Activated CD8-positive, alpha-beta memory T cell treated with anti-CD3 and anti-CD28 coated beads, Interleukin-2, amount 10 ng/mL, durations not matched to agents 7 days and 5 days (primary cell): ENCODE measurements at regions not wholly inside any gene's neighbourhood (a gene's known extent, or its start where the extent isn't known, plus 50 kb on each side); places are given as distances from the start of the nearest gene placed in this dataset.
"Not testable (repeated sequence)": the region's sequence is repeated elsewhere in the genome, so short reads cannot be mapped to it uniquely, and the experiment has no call there.

Source experiments
- ATAC-seq: fragments of 150-1000 bp; cut with Tn5 transposase; one replicate; pipeline ENCODE4 v1.10.0; 2021; ENCODE audit warnings: moderate library complexity
- CTCF ChIA-PET: fragments of 350-600 bp; sonication (Branson Sonifier 250); formaldehyde crosslinking; loops from one replicate; lab custom pipeline; 2021; ENCODE audit warnings: antibody characterized with exemption; lab: Charles Lee
- DNase-seq: peaks from one replicate; pipeline ENCODE4 v3.0.0-alpha.2; 2020
- H3K27ac Mint-ChIP-seq: one replicate; pipeline ENCODE4 v1.8.0; 2021; ENCODE audit warnings: mild to moderate bottlenecking, mixed read lengths
- H3K27me3 Mint-ChIP-seq: one replicate; pipeline ENCODE4 v1.8.0; 2021; ENCODE audit warnings: mixed read lengths
- H3K36me3 Mint-ChIP-seq: one replicate; pipeline ENCODE4 v1.8.0; 2021; ENCODE audit warnings: mild to moderate bottlenecking, mixed read lengths
- H3K4me1 Mint-ChIP-seq: one replicate; pipeline ENCODE4 v1.8.0; 2021; ENCODE audit warnings: mixed read lengths
- H3K4me3 Mint-ChIP-seq: one replicate; pipeline ENCODE4 v1.8.0; 2021; ENCODE audit warnings: mild to moderate bottlenecking, moderate library complexity, mixed read lengths
- H3K9me3 Mint-ChIP-seq: one replicate; pipeline ENCODE4 v1.8.0; 2022; ENCODE audit warnings: low read depth, mixed read lengths

- H3K4me3 Mint-ChIP-seq = no peak overlapping the region
- CTCF ChIA-PET = no interaction called here
- peaks cover 2% of the 10 kb centered on the region for H3K27me3 Mint-ChIP-seq
- DNase-seq (no peak), ATAC-seq (no peak)
- H3K9me3 Mint-ChIP-seq = peaks cover 6% of the 10 kb centered on the region
- peaks cover 2% of the 10 kb centered on the region for H3K4me1 Mint-ChIP-seq
- no peak overlapping the region for H3K27ac Mint-ChIP-seq
- H3K36me3 Mint-ChIP-seq = no peaks in the 10 kb centered on the region
These were observed 137.9 kb upstream of the HS3ST4 start for GRCh38 chr16:25553711-25554436.

GRCh38 chr16:25550647-25551046 lies 141.1 kb upstream of the HS3ST4 start:
- Mint-ChIP-seq H3K36me3 (no peaks in the 10 kb centered on the region), H3K4me3 (no peak overlapping the region), H3K9me3 (peaks cover 2% of the 10 kb centered on the region), H3K27ac (no peak overlapping the region), H3K27me3 (no peaks in the 10 kb centered on the region), H3K4me1 (peaks cover 2% of the 10 kb centered on the region)
- CTCF ChIA-PET = no interaction called here
- DNase-seq (no peak), ATAC-seq (no peak)

- no peaks in the 10 kb centered on the region for H3K4me1 Mint-ChIP-seq
- no peaks in the 10 kb centered on the region for H3K36me3 Mint-ChIP-seq
- CTCF ChIA-PET = no interaction called here
- no peak for DNase-seq
- no peak overlapping the region for H3K4me3 Mint-ChIP-seq
- no peaks in the 10 kb centered on the region for H3K9me3 Mint-ChIP-seq
- H3K27me3 Mint-ChIP-seq = no peaks in the 10 kb centered on the region
- ATAC-seq = no peak
- H3K27ac Mint-ChIP-seq = no peak overlapping the region
These were observed 145.0 kb upstream of the HS3ST4 start for GRCh38 chr16:25546791-25547190.

GRCh38 chr16:25544294-25544693 lies 147.5 kb upstream of the HS3ST4 start:
- no peaks in the 10 kb centered on the region for H3K9me3 Mint-ChIP-seq
- CTCF ChIA-PET = no interaction called here
- H3K27ac Mint-ChIP-seq = no peak overlapping the region
- no peak overlapping the region for H3K4me3 Mint-ChIP-seq
- ATAC-seq (no peak), DNase-seq (no peak)
- no peaks in the 10 kb centered on the region for H3K4me1 Mint-ChIP-seq
- no peaks in the 10 kb centered on the region for H3K36me3 Mint-ChIP-seq
- no peaks in the 10 kb centered on the region for H3K27me3 Mint-ChIP-seq

- DNase-seq = no peak
- Mint-ChIP-seq H3K36me3 (no peaks in the 10 kb centered on the region), H3K4me1 (no peaks in the 10 kb centered on the region), H3K27me3 (no peaks in the 10 kb centered on the region), H3K4me3 (no peak overlapping the region), H3K9me3 (no peaks in the 10 kb centered on the region), H3K27ac (no peak overlapping the region)
- no peak for ATAC-seq
- CTCF ChIA-PET = no interaction called here
These were observed 149.5 kb upstream of the HS3ST4 start for GRCh38 chr16:25542306-25542705.

- H3K27ac Mint-ChIP-seq, H3K36me3 Mint-ChIP-seq, ATAC-seq, H3K4me1 Mint-ChIP-seq, H3K4me3 Mint-ChIP-seq, CTCF ChIA-PET, H3K27me3 Mint-ChIP-seq, DNase-seq, H3K9me3 Mint-ChIP-seq: not testable (repeated sequence)
These were observed 152.0 kb upstream of the HS3ST4 start for GRCh38 chr16:25539767-25540166.

GRCh38 chr16:25523183-25523582 lies 168.6 kb upstream of the HS3ST4 start:
- no peak for ATAC-seq
- CTCF ChIA-PET = no interaction called here
- Mint-ChIP-seq H3K27me3 (peaks cover 2% of the 10 kb centered on the region), H3K9me3 (no peaks in the 10 kb centered on the region), H3K36me3 (no peaks in the 10 kb centered on the region), H3K27ac (no peak overlapping the region), H3K4me1 (no peaks in the 10 kb centered on the region), H3K4me3 (no peak overlapping the region)
- DNase-seq = no peak

- Mint-ChIP-seq H3K4me3 (no peak overlapping the region), H3K27me3 (peaks cover 3% of the 10 kb centered on the region), H3K36me3 (no peaks in the 10 kb centered on the region), H3K27ac (no peak overlapping the region), H3K9me3 (no peaks in the 10 kb centered on the region), H3K4me1 (no peaks in the 10 kb centered on the region)
- DNase-seq (no peak), ATAC-seq (no peak)
- CTCF ChIA-PET = no interaction called here
These were observed 179.7 kb upstream of the HS3ST4 start for GRCh38 chr16:25512041-25512440.

- H3K4me3 Mint-ChIP-seq = no peak overlapping the region
- no peak for DNase-seq
- no peaks in the 10 kb centered on the region for H3K9me3 Mint-ChIP-seq
- no peak for ATAC-seq
- CTCF ChIA-PET = no interaction called here
- H3K27me3 Mint-ChIP-seq = peaks cover 3% of the 10 kb centered on the region
- no peaks in the 10 kb centered on the region for H3K36me3 Mint-ChIP-seq
- H3K4me1 Mint-ChIP-seq = no peaks in the 10 kb centered on the region
- no peak overlapping the region for H3K27ac Mint-ChIP-seq
These were observed 182.3 kb upstream of the HS3ST4 start for GRCh38 chr16:25509456-25509855.

- DNase-seq = no peak
- Mint-ChIP-seq H3K9me3 (no peaks in the 10 kb centered on the region), H3K27me3 (peaks cover 2% of the 10 kb centered on the region), H3K36me3 (no peaks in the 10 kb centered on the region), H3K4me1 (no peaks in the 10 kb centered on the region), H3K4me3 (no peak overlapping the region), H3K27ac (no peak overlapping the region)
- ATAC-seq = no peak
- CTCF ChIA-PET = no interaction called here
These were observed 190.1 kb upstream of the HS3ST4 start for GRCh38 chr16:25501530-25502255.

- ATAC-seq = no peak
- Mint-ChIP-seq H3K4me1 (no peaks in the 10 kb centered on the region), H3K4me3 (no peak overlapping the region), H3K27me3 (no peaks in the 10 kb centered on the region), H3K9me3 (no peaks in the 10 kb centered on the region), H3K36me3 (no peaks in the 10 kb centered on the region), H3K27ac (no peak overlapping the region)
- CTCF ChIA-PET = no interaction called here
- DNase-seq = no peak
These were observed 197.5 kb upstream of the HS3ST4 start for GRCh38 chr16:25494292-25494691.

- H3K4me3 Mint-ChIP-seq = no peak overlapping the region
- no peak overlapping the region for H3K27ac Mint-ChIP-seq
- CTCF ChIA-PET = no interaction called here
- ATAC-seq = no peak
- H3K9me3 Mint-ChIP-seq = no peaks in the 10 kb centered on the region
- no peak for DNase-seq
- H3K36me3 Mint-ChIP-seq = no peaks in the 10 kb centered on the region
- H3K4me1 Mint-ChIP-seq = no peaks in the 10 kb centered on the region
- H3K27me3 Mint-ChIP-seq = no peaks in the 10 kb centered on the region
These were observed 198.5 kb upstream of the HS3ST4 start for GRCh38 chr16:25493136-25493811.

- H3K4me3 Mint-ChIP-seq = no peak overlapping the region
- CTCF ChIA-PET = no interaction called here
These were observed 203.3 kb upstream of the HS3ST4 start for GRCh38 chr16:25488435-25488834.

GRCh38 chr16:25487888-25488287 lies 203.9 kb upstream of the HS3ST4 start:
- Mint-ChIP-seq H3K4me3 (no peak overlapping the region), H3K27ac (no peak overlapping the region), H3K4me1 (no peaks in the 10 kb centered on the region), H3K36me3 (no peaks in the 10 kb centered on the region), H3K9me3 (no peaks in the 10 kb centered on the region), H3K27me3 (peaks cover 9% of the 10 kb centered on the region)
- ATAC-seq = no peak
- DNase-seq = no peak
- CTCF ChIA-PET = interaction anchor here (0.7 kb wide), 1 partner anchor 234 kb away, joined by 3 read pairs; no protein-coding TSS in a partner anchor

More at GRCh38 chr16:25488435-25488834, 203.3 kb upstream of the HS3ST4 start:
- Mint-ChIP-seq H3K36me3 (no peaks in the 10 kb centered on the region), H3K27me3 (peaks cover 9% of the 10 kb centered on the region), H3K27ac (no peak overlapping the region), H3K4me1 (no peaks in the 10 kb centered on the region), H3K9me3 (no peaks in the 10 kb centered on the region)
- no peak for ATAC-seq
- DNase-seq = no peak
